SK-N-SH (cell line): ENCODE measurements at regions not wholly inside any gene's neighbourhood (a gene's known extent, or its start where the extent isn't known, plus 50 kb on each side); places are given as distances from the start of the nearest gene placed in this dataset.

Experiments
- CTCF ChIA-PET: fragments of 300-600, 350-600 bp; formaldehyde crosslinking; extraction: SDS; loops from one replicate; lab custom pipeline; 2021; lab: Yijun Ruan, JAX
- POLR2A ChIA-PET: fragments of 350-600 bp; sonication (Branson Sonifier 250); formaldehyde crosslinking; extraction: SDS; loops from one replicate; lab custom pipeline; 2020; ENCODE audit warnings: antibody characterized with exemption, inconsistent platforms; lab: Yijun Ruan, JAX
- DNase-seq: peaks from one replicate; pipeline ENCODE4 v3.0.0; 2012
- H2AFZ ChIP-seq: fragments of 200-600 bp; sonication (generic); 2 replicates; pipeline ENCODE4 v1.8.1; 2016; ENCODE audit warnings: antibody characterized with exemption, mild to moderate bottlenecking, low read depth
- H3F3A ChIP-seq: fragments of 200-600 bp; sonication (generic); replicated peaks from 2 replicates; pipeline ENCODE3; 2016; ENCODE audit warnings: antibody characterized with exemption, mild to moderate bottlenecking; ENCODE audit not compliant: insufficient read depth
- H3K27ac ChIP-seq, 2 experiments: fragments of 200-500 bp in 1 of 2; fragments of 200-600 bp in 1 of 2; sonication (Bioruptor generic) in 1 of 2; sonication (generic), shearing (Covaris generic) in 1 of 2; 2 replicates each; pipeline versions ENCODE4 v1.5.1 to v1.6.1; 2014 to 2016; ENCODE audit warnings: low read depth in 2 of 2, inconsistent platforms in 1 of 2, low read length in 1 of 2, mild to moderate bottlenecking in 1 of 2, mixed read lengths in 1 of 2
- H3K27me3 ChIP-seq: fragments of 200-600 bp; sonication (generic), shearing (Covaris generic); 2 replicates; pipeline ENCODE4 v1.6.1; 2016; ENCODE audit warnings: mixed run types; ENCODE audit not compliant: insufficient read depth
- H3K36me3 ChIP-seq, 2 experiments: fragments of 200-500 bp in 1 of 2; fragments of 200-600 bp in 1 of 2; sonication (Bioruptor generic) in 1 of 2; sonication (generic) in 1 of 2; replicated peaks in 1 of 2; 2 replicates each; pipeline versions ENCODE3 to v1.5.1; 2014 to 2016; ENCODE audit warnings: low read length in 1 of 2, mild to moderate bottlenecking in 1 of 2; ENCODE audit not compliant: insufficient read depth in 2 of 2, control insufficient read depth in 1 of 2
- H3K4me1 ChIP-seq, 2 experiments: fragments of 200-500 bp in 1 of 2; fragments of 200-600 bp in 1 of 2; sonication (Bioruptor generic) in 1 of 2; sonication (generic), shearing (Covaris generic) in 1 of 2; 2 replicates each; pipeline versions ENCODE4 v1.5.1 to v1.6.1; 2014 to 2016; ENCODE audit warnings: low read depth in 1 of 2, low read length in 1 of 2, mixed run types in 1 of 2; ENCODE audit not compliant: insufficient read depth in 2 of 2, control insufficient read depth in 1 of 2
- H3K4me2 ChIP-seq: fragments of 200-600 bp; sonication (generic), shearing (Covaris generic); 2 replicates; pipeline ENCODE4 v1.6.1; 2017; ENCODE audit warnings: mixed run types
- H3K4me3 ChIP-seq, 2 experiments: fragments of 200-500 bp in 1 of 2; fragments of 200-600 bp in 1 of 2; sonication (Bioruptor generic) in 1 of 2; sonication (generic), shearing (Covaris generic) in 1 of 2; 2 replicates each; pipeline versions ENCODE4 v1.5.1 to v1.8.1; 2014 to 2016; ENCODE audit warnings: low read depth in 2 of 2, inconsistent platforms in 1 of 2, low read length in 1 of 2, mild to moderate bottlenecking in 1 of 2, mixed read lengths in 1 of 2, moderate library complexity in 1 of 2
- H3K79me2 ChIP-seq: fragments of 200-600 bp; sonication (generic); 2 replicates; pipeline ENCODE4 v1.8.1; 2017; ENCODE audit warnings: mild to moderate bottlenecking; ENCODE audit not compliant: insufficient read depth
- H3K9ac ChIP-seq: fragments of 200-600 bp; sonication (generic); 2 replicates; pipeline ENCODE4 v1.6.1; 2017; ENCODE audit warnings: mixed run types
- H3K9me2 ChIP-seq: fragments of 200-600 bp; sonication (generic); 2 replicates; pipeline ENCODE4 v1.6.1; 2017; ENCODE audit warnings: mixed run types
- H3K9me3 ChIP-seq: fragments of 200-600 bp; sonication (generic); 2 replicates; pipeline ENCODE4 v1.6.1; 2017; ENCODE audit warnings: mixed run types, mild to moderate bottlenecking, moderate library complexity
- H4K20me1 ChIP-seq: fragments of 200-600 bp; sonication (generic); 2 replicates; pipeline ENCODE4 v1.6.1; 2017; ENCODE audit warnings: mild to moderate bottlenecking, mixed run types; ENCODE audit not compliant: insufficient read depth
- FOXJ3 ChIP-seq: sonication (generic); formaldehyde crosslinking; IDR thresholded peaks from 2 replicates; pipeline ENCODE4 v1.5.1; 2020; ENCODE audit warnings: mild to moderate bottlenecking, missing genetic modification reagents
- GATA2 ChIP-seq: sonication (generic); formaldehyde crosslinking; IDR thresholded peaks from 2 replicates; pipeline ENCODE4 v1.5.0; 2020; ENCODE audit warnings: mild to moderate bottlenecking, missing genetic modification reagents
- SMC3 ChIP-seq: IDR thresholded peaks from 2 replicates; pipeline ENCODE4 v1.6.1; 2012; ENCODE audit warnings: low read depth, low read length, improper control_type of control experiment
- TAF1 ChIP-seq: IDR thresholded peaks from 2 replicates; pipeline ENCODE4 v1.6.1; 2012; ENCODE audit warnings: low read depth, mild to moderate bottlenecking, low read length, moderate library complexity, borderline replicate concordance
- WGBS: methylation state at CpG from one replicate; pipeline ENCODE4 v1.1.6; 2017; ENCODE audit warnings: low lambda C conversion rate; 5-methylcytosine and 5-hydroxymethylcytosine counted together
- TF ChIP-seq, protein P1 (sequence below): IDR thresholded peaks from 2 replicates; pipeline ENCODE4 v1.6.1; 2012; ENCODE audit warnings: mild to moderate bottlenecking, low read depth, low read length, moderate library complexity
- TF ChIP-seq, protein P2 (sequence below): IDR thresholded peaks from 2 replicates; pipeline ENCODE4 v1.4.0; 2012; ENCODE audit warnings: low read depth
- TF ChIP-seq, protein P3 (sequence below): fragments of 150-350 bp; IDR thresholded peaks from 2 replicates; pipeline ENCODE4 v1.6.1; 2016; ENCODE audit warnings: mild to moderate bottlenecking, low read depth, low read length
- TF ChIP-seq, protein P4 (sequence below): IDR thresholded peaks from 2 replicates; pipeline ENCODE4 v1.4.0; 2012; ENCODE audit warnings: low read depth, borderline replicate concordance

DNA sequence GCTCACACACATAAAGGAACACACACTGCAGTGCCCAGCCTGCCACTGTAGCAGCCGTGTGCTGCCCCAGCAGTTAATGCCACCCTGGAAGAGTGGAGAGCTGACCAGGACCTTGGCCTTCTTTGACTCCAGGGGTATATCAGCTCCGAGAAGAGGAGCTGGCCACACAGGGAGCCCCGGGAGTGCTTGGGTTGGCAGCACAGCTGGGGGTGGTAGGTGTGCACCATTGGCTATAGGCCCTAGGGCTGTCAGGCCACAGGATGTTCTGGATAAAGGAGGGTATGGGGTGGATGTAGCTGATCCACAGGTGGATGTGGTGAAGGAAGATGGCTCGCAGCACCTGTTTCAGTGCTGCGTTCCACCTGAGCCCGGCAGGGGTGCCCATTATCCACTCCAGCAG is 640.5 kb downstream of the PLPP3 start:
- CTCF ChIA-PET = interaction anchor here (1.4 kb wide), 1 partner anchor 19 kb away, joined by 5 read pairs; no protein-coding TSS in a partner anchor

More for the DNA sequence above, 640.5 kb downstream of the PLPP3 start:
- TF ChIP-seq TAF1 = no peak
- TF ChIP-seq, protein P1, sequence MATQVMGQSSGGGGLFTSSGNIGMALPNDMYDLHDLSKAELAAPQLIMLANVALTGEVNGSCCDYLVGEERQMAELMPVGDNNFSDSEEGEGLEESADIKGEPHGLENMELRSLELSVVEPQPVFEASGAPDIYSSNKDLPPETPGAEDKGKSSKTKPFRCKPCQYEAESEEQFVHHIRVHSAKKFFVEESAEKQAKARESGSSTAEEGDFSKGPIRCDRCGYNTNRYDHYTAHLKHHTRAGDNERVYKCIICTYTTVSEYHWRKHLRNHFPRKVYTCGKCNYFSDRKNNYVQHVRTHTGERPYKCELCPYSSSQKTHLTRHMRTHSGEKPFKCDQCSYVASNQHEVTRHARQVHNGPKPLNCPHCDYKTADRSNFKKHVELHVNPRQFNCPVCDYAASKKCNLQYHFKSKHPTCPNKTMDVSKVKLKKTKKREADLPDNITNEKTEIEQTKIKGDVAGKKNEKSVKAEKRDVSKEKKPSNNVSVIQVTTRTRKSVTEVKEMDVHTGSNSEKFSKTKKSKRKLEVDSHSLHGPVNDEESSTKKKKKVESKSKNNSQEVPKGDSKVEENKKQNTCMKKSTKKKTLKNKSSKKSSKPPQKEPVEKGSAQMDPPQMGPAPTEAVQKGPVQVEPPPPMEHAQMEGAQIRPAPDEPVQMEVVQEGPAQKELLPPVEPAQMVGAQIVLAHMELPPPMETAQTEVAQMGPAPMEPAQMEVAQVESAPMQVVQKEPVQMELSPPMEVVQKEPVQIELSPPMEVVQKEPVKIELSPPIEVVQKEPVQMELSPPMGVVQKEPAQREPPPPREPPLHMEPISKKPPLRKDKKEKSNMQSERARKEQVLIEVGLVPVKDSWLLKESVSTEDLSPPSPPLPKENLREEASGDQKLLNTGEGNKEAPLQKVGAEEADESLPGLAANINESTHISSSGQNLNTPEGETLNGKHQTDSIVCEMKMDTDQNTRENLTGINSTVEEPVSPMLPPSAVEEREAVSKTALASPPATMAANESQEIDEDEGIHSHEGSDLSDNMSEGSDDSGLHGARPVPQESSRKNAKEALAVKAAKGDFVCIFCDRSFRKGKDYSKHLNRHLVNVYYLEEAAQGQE = no peak
- no peak for TF ChIP-seq FOXJ3 (CRISPR knock-in tag)
- TF ChIP-seq, protein P2, sequence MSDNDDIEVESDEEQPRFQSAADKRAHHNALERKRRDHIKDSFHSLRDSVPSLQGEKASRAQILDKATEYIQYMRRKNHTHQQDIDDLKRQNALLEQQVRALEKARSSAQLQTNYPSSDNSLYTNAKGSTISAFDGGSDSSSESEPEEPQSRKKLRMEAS = no peak
- TF ChIP-seq GATA2 (CRISPR knock-in tag) = no peak
- TF ChIP-seq, protein P3, sequence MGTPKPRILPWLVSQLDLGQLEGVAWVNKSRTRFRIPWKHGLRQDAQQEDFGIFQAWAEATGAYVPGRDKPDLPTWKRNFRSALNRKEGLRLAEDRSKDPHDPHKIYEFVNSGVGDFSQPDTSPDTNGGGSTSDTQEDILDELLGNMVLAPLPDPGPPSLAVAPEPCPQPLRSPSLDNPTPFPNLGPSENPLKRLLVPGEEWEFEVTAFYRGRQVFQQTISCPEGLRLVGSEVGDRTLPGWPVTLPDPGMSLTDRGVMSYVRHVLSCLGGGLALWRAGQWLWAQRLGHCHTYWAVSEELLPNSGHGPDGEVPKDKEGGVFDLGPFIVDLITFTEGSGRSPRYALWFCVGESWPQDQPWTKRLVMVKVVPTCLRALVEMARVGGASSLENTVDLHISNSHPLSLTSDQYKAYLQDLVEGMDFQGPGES = no peak
- TF ChIP-seq SMC3 = no peak
- TF ChIP-seq, protein P4, sequence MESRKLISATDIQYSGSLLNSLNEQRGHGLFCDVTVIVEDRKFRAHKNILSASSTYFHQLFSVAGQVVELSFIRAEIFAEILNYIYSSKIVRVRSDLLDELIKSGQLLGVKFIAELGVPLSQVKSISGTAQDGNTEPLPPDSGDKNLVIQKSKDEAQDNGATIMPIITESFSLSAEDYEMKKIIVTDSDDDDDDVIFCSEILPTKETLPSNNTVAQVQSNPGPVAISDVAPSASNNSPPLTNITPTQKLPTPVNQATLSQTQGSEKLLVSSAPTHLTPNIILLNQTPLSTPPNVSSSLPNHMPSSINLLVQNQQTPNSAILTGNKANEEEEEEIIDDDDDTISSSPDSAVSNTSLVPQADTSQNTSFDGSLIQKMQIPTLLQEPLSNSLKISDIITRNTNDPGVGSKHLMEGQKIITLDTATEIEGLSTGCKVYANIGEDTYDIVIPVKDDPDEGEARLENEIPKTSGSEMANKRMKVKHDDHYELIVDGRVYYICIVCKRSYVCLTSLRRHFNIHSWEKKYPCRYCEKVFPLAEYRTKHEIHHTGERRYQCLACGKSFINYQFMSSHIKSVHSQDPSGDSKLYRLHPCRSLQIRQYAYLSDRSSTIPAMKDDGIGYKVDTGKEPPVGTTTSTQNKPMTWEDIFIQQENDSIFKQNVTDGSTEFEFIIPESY = no peak
- Histone ChIP-seq H3K9me3 (no peaks in the 10 kb centered on the region), H3K27me3 (no peaks in the 10 kb centered on the region), H3K36me3 (no peaks in the 10 kb centered on the region), H3K27ac (peak overlapping the region in 1 of 2 experiments; percentile 62; a peak in 1 of 4 replicates), H3K9ac (no peak overlapping the region), H4K20me1 (no peaks in the 10 kb centered on the region), H2AFZ (no peak overlapping the region), H3K9me2 (no peaks in the 10 kb centered on the region), H3F3A (no peaks in the 10 kb centered on the region), H3K4me1 (peaks cover 0 to 17% of the 10 kb centered on the region in 2 experiments; a peak in 1 of 4 replicates), H3K4me3 (no peak overlapping the region), H3K79me2 (no peaks in the 10 kb centered on the region), H3K4me2 (no peak overlapping the region)
- DNase-seq = no peak
- 80% methylated on average over 5 of the region's 6 CpGs for WGBS
- POLR2A ChIA-PET = no interaction called here
